ENCODE measurements at regions not wholly inside any gene's neighbourhood (a gene's known extent, or its start where the extent isn't known, plus 50 kb on each side); places are given as distances from the start of the nearest gene placed in this dataset.

- TF ChIP-seq, protein P1, sequence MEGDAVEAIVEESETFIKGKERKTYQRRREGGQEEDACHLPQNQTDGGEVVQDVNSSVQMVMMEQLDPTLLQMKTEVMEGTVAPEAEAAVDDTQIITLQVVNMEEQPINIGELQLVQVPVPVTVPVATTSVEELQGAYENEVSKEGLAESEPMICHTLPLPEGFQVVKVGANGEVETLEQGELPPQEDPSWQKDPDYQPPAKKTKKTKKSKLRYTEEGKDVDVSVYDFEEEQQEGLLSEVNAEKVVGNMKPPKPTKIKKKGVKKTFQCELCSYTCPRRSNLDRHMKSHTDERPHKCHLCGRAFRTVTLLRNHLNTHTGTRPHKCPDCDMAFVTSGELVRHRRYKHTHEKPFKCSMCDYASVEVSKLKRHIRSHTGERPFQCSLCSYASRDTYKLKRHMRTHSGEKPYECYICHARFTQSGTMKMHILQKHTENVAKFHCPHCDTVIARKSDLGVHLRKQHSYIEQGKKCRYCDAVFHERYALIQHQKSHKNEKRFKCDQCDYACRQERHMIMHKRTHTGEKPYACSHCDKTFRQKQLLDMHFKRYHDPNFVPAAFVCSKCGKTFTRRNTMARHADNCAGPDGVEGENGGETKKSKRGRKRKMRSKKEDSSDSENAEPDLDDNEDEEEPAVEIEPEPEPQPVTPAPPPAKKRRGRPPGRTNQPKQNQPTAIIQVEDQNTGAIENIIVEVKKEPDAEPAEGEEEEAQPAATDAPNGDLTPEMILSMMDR (IDR thresholded peaks at IDR 0.05) = no peak
- TF ChIP-seq POLR2A (IDR thresholded peaks at IDR 0.05) = no peak
Measured at GRCh38 chr9:99624499-99625233, 197.0 kb upstream of the NR4A3 start.
